K562 (cell line): ENCODE measurements at regions not wholly inside any gene's neighbourhood (a gene's known extent, or its start where the extent isn't known, plus 50 kb on each side); places are given as distances from the start of the nearest gene placed in this dataset.

ENCODE experiments used
- CHD4 ChIP-seq: fragments of 200-600 bp; sonication (generic); IDR thresholded peaks from 3 replicates; pipeline ENCODE4 v1.6.1; 2012; ENCODE audit warnings: low read depth, mild to moderate bottlenecking, mixed read lengths, low read length, inconsistent platforms; ENCODE audit not compliant: insufficient read depth, insufficient replicate concordance, poor library complexity, severe bottlenecking
- CREB1 ChIP-seq, 2 experiments: sonication (generic) in 1 of 2; formaldehyde crosslinking in 1 of 2; IDR thresholded peaks; 2 replicates each; pipeline versions ENCODE4 v1.6.1 to v1.8.0; 2012 to 2022; ENCODE audit warnings: inconsistent platforms in 1 of 2, mild to moderate bottlenecking in 1 of 2, missing genetic modification reagents in 1 of 2, moderate library complexity in 1 of 2
- CTCF ChIP-seq, 3 experiments: IDR thresholded peaks in 2 of 3; conservative IDR thresholded peaks in 1 of 3; 2 replicates each; pipeline ENCODE4 v1.5.1; 2011 to 2012; ENCODE audit warnings: low read length in 3 of 3, mild to moderate bottlenecking in 3 of 3, control low read depth in 2 of 3, improper control_type of control experiment in 1 of 3, inconsistent platforms in 1 of 3, low read depth in 1 of 3, mixed read lengths in 1 of 3, moderate library complexity in 1 of 3; ENCODE audit not compliant: insufficient read depth in 2 of 3
- ETV5 ChIP-seq: sonication (generic); formaldehyde crosslinking; IDR thresholded peaks from 2 replicates; pipeline ENCODE4 v1.4.0; 2020; ENCODE audit warnings: low read depth, mild to moderate bottlenecking, missing genetic modification reagents
- HES1 ChIP-seq: fragments of 450-650 bp; IDR thresholded peaks from 2 replicates; pipeline ENCODE4 v1.6.1; 2016; ENCODE audit warnings: low read depth, mild to moderate bottlenecking, moderate library complexity
- KDM1A ChIP-seq, 2 experiments: fragments of 450-650 bp; IDR thresholded peaks; 2 replicates each; pipeline ENCODE4 v1.6.1; 2016; ENCODE audit warnings: mild to moderate bottlenecking in 2 of 2
- L3MBTL2 ChIP-seq: fragments of 450-650 bp; IDR thresholded peaks from 2 replicates; pipeline ENCODE4 v1.6.1; 2016; ENCODE audit warnings: mild to moderate bottlenecking, moderate library complexity
- RBM34 ChIP-seq: fragments of 200-400 bp; formaldehyde crosslinking; IDR thresholded peaks from 2 replicates; pipeline ENCODE4 v1.6.1; 2018; ENCODE audit warnings: low read length, borderline replicate concordance; ENCODE audit not compliant: insufficient read depth
- SP2 ChIP-seq: IDR thresholded peaks from 2 replicates; pipeline ENCODE4 v1.6.1; 2011; ENCODE audit warnings: mild to moderate bottlenecking, low read depth, low read length, moderate library complexity; ENCODE audit not compliant: poor library complexity, severe bottlenecking; ENCODE audit errors: extremely low read depth
- ZBTB43 ChIP-seq: sonication (generic); formaldehyde crosslinking; IDR thresholded peaks from 2 replicates; pipeline ENCODE4 v1.8.0; 2023; ENCODE audit warnings: mild to moderate bottlenecking, missing genetic modification reagents
- ZNF124 ChIP-seq: sonication (generic); formaldehyde crosslinking; IDR thresholded peaks from 2 replicates; pipeline ENCODE4 v1.8.1; 2022; ENCODE audit warnings: missing genetic modification reagents
- ZNF384 ChIP-seq: IDR thresholded peaks from 2 replicates; pipeline ENCODE4 v1.6.1; 2012; ENCODE audit warnings: low read depth, low read length, improper control_type of control experiment
- ZNF79 ChIP-seq: fragments of 250-450 bp; sonication (Bioruptor Pico); IDR thresholded peaks from 2 replicates; pipeline ENCODE4 v1.4.0; 2020; ENCODE audit warnings: low read depth, mild to moderate bottlenecking, moderate library complexity

- no peak for TF ChIP-seq ZNF384
- TF ChIP-seq HES1, result no peak
- TF ChIP-seq CTCF (IDR thresholded peaks at IDR 0.05 in 2 of 3, conservative IDR thresholded peaks at IDR 0.05 in 1 of 3; ENCODE audit: insufficient read depth in 2 of 3, low read depth in 1 of 3, low read length in 3 of 3), result no peak
- no peak for TF ChIP-seq ZNF124 (CRISPR knock-in tag)
- TF ChIP-seq ETV5, result no peak
- TF ChIP-seq ZNF79 (CRISPR knock-in tag), result no peak
- no peak for TF ChIP-seq SP2
- TF ChIP-seq RBM34, result no peak
- TF ChIP-seq L3MBTL2, result no peak
- TF ChIP-seq CHD4, result no peak
- no peak for TF ChIP-seq ZBTB43 (CRISPR knock-in tag)
- TF ChIP-seq KDM1A (IDR thresholded peaks at IDR 0.05), result no peak
- no peak for TF ChIP-seq CREB1 (IDR thresholded peaks at IDR 0.05)
- TF ChIP-seq CREB1 (CRISPR knock-in tag; IDR thresholded peaks at IDR 0.05), result no peak
Observed at GRCh38 chr11:29801561-29801960, 215.3 kb downstream of the KCNA4 start.
